Endothelial cell of umbilical vein (primary cell): ENCODE measurements at regions not wholly inside any gene's neighbourhood (a gene's known extent, or its start where the extent isn't known, plus 50 kb on each side); places are given as distances from the start of the nearest gene placed in this dataset.

Experiments used
- BruUV-seq: library from RNA; stranded (reverse); fragments of 400-500 nt; replicated peaks from 2 replicates; lab custom pipeline; 2021; lab: Mats Ljungman, UMichigan
- CTCF ChIA-PET: fragments of 300-600, 350-600 bp; sonication (Branson Sonifier 250); formaldehyde crosslinking; loops from one replicate; lab custom pipeline; 2021; ENCODE audit warnings: antibody characterized with exemption, inconsistent platforms; lab: Charles Lee
- POLR2A ChIA-PET: fragments of 300-600, 350-600 bp; sonication (Branson Sonifier 250); formaldehyde crosslinking; loops from one replicate; lab custom pipeline; 2021; ENCODE audit warnings: antibody characterized with exemption, inconsistent platforms; lab: Charles Lee
- DNase-seq: peaks from one replicate; pipeline ENCODE4 v3.0.0-alpha.2; 2011; ENCODE audit warnings: low read depth, low spot score
- FAIRE-seq: peaks from 2 replicates; lab custom pipeline; 2011; peaks lifted over from hg19 to GRCh38; lab: Jason Lieb, UNC
- H2AFZ ChIP-seq: 2 replicates; pipeline ENCODE4 v1.6.0; 2012; ENCODE audit warnings: low read depth, low read length, control low read depth, inconsistent platforms
- H3K27ac ChIP-seq: 2 replicates; pipeline ENCODE4 v1.5.1; 2011; ENCODE audit warnings: low read depth, mild to moderate bottlenecking, control low read depth, low read length, moderate library complexity; ENCODE audit not compliant: insufficient read depth
- H3K27me3 ChIP-seq, 2 experiments: 2 replicates each; pipeline versions ENCODE4 v1.6.0 to v1.6.1; 2011; ENCODE audit warnings: low read length in 2 of 2, mixed read lengths in 1 of 2; ENCODE audit not compliant: control insufficient read depth in 2 of 2, insufficient read depth in 2 of 2
- H3K36me3 ChIP-seq, 2 experiments: 2 replicates in 1 of 2; 3 replicates in 1 of 2; pipeline ENCODE4 v1.5.1; 2011; ENCODE audit warnings: low read length in 2 of 2, mild to moderate bottlenecking in 1 of 2, moderate library complexity in 1 of 2; ENCODE audit not compliant: control insufficient read depth in 2 of 2, insufficient read depth in 2 of 2; ENCODE audit errors: extremely low read depth in 1 of 2
- H3K4me1 ChIP-seq: 3 replicates; pipeline ENCODE4 v1.5.1; 2011; ENCODE audit warnings: mild to moderate bottlenecking, low read length; ENCODE audit not compliant: control insufficient read depth, insufficient read depth; ENCODE audit errors: extremely low read depth
- H3K4me2 ChIP-seq: 2 replicates; pipeline ENCODE4 v1.6.1; 2011; ENCODE audit warnings: low read length, control low read depth, mixed read lengths; ENCODE audit not compliant: insufficient read depth
- H3K4me3 ChIP-seq, 3 experiments: fragments of 200-600 bp in 1 of 3; sonication (generic), shearing (Covaris generic) in 1 of 3; replicated peaks in 1 of 3; 2 replicates each; pipeline ENCODE4 v1.5.1; 2011 to 2016; ENCODE audit warnings: control low read depth in 3 of 3, low read length in 3 of 3, mild to moderate bottlenecking in 2 of 3, inconsistent platforms in 1 of 3, low read depth in 1 of 3, moderate library complexity in 1 of 3; ENCODE audit not compliant: insufficient read depth in 1 of 3
- H3K79me2 ChIP-seq: 2 replicates; pipeline ENCODE4 v1.6.0; 2012; ENCODE audit warnings: low read length, inconsistent platforms; ENCODE audit not compliant: control insufficient read depth, insufficient read depth
- H3K9ac ChIP-seq: replicated peaks from 2 replicates; pipeline ENCODE3; 2011; ENCODE audit warnings: low read length, control low read depth; ENCODE audit not compliant: insufficient read depth; ENCODE audit errors: extremely low read depth
- H3K9me1 ChIP-seq: replicated peaks from 3 replicates; pipeline ENCODE4 v1.6.0; 2011; ENCODE audit warnings: mild to moderate bottlenecking, low read length; ENCODE audit not compliant: control insufficient read depth, insufficient read depth; ENCODE audit errors: extremely low read depth
- H3K9me3 ChIP-seq: replicated peaks from 2 replicates; pipeline ENCODE4 v1.5.1; 2012; ENCODE audit warnings: low read length, inconsistent platforms; ENCODE audit not compliant: control insufficient read depth, insufficient read depth
- H4K20me1 ChIP-seq: replicated peaks from 2 replicates; pipeline ENCODE3; 2011; ENCODE audit warnings: mild to moderate bottlenecking, low read length; ENCODE audit not compliant: control insufficient read depth, insufficient read depth; ENCODE audit errors: extremely low read depth
- EZH2 ChIP-seq: IDR thresholded peaks from 2 replicates; pipeline ENCODE4 v1.6.1; 2012; ENCODE audit warnings: borderline replicate concordance, low read depth, mild to moderate bottlenecking, moderate library complexity, low read length, inconsistent platforms; ENCODE audit not compliant: severe bottlenecking
- FOS ChIP-seq: IDR thresholded peaks from 2 replicates; pipeline ENCODE4 v1.6.1; 2011; ENCODE audit warnings: mild to moderate bottlenecking, low read length, moderate library complexity, borderline replicate concordance; ENCODE audit not compliant: insufficient read depth
- GATA2 ChIP-seq: IDR thresholded peaks from 2 replicates; pipeline ENCODE4 v1.7.0; 2011; ENCODE audit warnings: low read depth, mild to moderate bottlenecking, moderate library complexity, mixed read lengths, low read length; ENCODE audit not compliant: insufficient read length, insufficient read depth
- JUN ChIP-seq: IDR thresholded peaks from 2 replicates; pipeline ENCODE4 v1.6.1; 2011; ENCODE audit warnings: borderline replicate concordance, low read depth; ENCODE audit not compliant: insufficient read length, insufficient read depth
- MYC ChIP-seq: IDR thresholded peaks from one replicate; pipeline ENCODE4 v1.6.1; 2011; ENCODE audit warnings: mild to moderate bottlenecking, low read depth, low read length
- POLR2A ChIP-seq: IDR thresholded peaks from 2 replicates; pipeline ENCODE4 v1.6.1; 2012; ENCODE audit warnings: low read depth, mild to moderate bottlenecking, control low read depth, low read length
- POLR2AphosphoS5 ChIP-seq: IDR thresholded peaks from 2 replicates; pipeline ENCODE4 v1.6.1; 2012; ENCODE audit warnings: low read depth, mild to moderate bottlenecking, control low read depth, low read length, moderate library complexity; ENCODE audit not compliant: insufficient read depth
- dilution Hi-C: fragments of 300-500 bp; cut with MboI; formaldehyde crosslinking; loops from one replicate; pipeline ENCODE4 v1.15.0; 2019; ENCODE audit warnings: low sequenced_read_pairs; ENCODE audit not compliant: extremely low pct_ligation_motif_present
- intact Hi-C: fragments of 100-400 bp; cut with micrococcal nuclease; formaldehyde crosslinking; loops from one replicate; pipeline ENCODE4 v1.10.0; 2022
- TF ChIP-seq, protein P1 (sequence below), 2 donors: IDR thresholded peaks; 1 replicate in 1 of 2; 2 replicates in 1 of 2; pipeline ENCODE4 v1.5.1; 2011; ENCODE audit warnings: low read length in 2 of 2, mild to moderate bottlenecking in 2 of 2, moderate library complexity in 2 of 2, control low read depth in 1 of 2, inconsistent platforms in 1 of 2, low read depth in 1 of 2; ENCODE audit not compliant: insufficient read depth in 1 of 2; ENCODE audit errors: extremely low read depth in 1 of 2
- TF ChIP-seq, protein P2 (sequence below): IDR thresholded peaks from 2 replicates; pipeline ENCODE4 v1.6.1; 2011; ENCODE audit not compliant: insufficient read depth, insufficient read length

DNA sequence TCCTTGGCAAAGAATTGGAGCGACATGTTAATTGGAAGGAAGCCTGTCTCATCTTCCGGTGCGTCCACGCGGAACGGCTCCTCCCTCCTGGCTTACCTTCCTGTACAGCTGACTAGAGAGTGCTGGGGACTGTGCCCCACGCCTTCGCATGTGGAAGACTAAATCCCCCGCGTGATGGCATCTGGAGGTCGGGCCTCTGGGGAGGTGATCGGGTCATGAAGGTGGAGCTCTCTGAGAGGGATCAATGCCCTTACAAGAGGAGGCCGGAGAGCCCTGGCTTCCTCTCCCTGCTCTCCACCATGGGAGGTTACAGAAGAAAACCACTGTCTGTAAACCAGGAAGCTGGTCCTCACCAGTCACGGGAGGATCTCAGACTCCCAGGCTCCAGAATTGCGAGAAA is 104.1 kb upstream of the OTOS start:
- TF ChIP-seq EZH2 (no peak), POLR2AphosphoS5 (no peak), GATA2 (no peak), FOS (no peak), POLR2A (no peak), JUN (no peak), MYC (no peak)
- TF ChIP-seq, protein P1, sequence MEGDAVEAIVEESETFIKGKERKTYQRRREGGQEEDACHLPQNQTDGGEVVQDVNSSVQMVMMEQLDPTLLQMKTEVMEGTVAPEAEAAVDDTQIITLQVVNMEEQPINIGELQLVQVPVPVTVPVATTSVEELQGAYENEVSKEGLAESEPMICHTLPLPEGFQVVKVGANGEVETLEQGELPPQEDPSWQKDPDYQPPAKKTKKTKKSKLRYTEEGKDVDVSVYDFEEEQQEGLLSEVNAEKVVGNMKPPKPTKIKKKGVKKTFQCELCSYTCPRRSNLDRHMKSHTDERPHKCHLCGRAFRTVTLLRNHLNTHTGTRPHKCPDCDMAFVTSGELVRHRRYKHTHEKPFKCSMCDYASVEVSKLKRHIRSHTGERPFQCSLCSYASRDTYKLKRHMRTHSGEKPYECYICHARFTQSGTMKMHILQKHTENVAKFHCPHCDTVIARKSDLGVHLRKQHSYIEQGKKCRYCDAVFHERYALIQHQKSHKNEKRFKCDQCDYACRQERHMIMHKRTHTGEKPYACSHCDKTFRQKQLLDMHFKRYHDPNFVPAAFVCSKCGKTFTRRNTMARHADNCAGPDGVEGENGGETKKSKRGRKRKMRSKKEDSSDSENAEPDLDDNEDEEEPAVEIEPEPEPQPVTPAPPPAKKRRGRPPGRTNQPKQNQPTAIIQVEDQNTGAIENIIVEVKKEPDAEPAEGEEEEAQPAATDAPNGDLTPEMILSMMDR (IDR thresholded peaks at IDR 0.05; ENCODE audit: extremely low read depth in 1 of 2, insufficient read depth in 1 of 2, low read depth in 1 of 2, low read length in 2 of 2): no peak
- TF ChIP-seq, protein P2, sequence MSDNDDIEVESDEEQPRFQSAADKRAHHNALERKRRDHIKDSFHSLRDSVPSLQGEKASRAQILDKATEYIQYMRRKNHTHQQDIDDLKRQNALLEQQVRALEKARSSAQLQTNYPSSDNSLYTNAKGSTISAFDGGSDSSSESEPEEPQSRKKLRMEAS: no peak
- FAIRE-seq (no peak), DNase-seq (no peak)
- H3K9ac ChIP-seq: no peak overlapping the region
- no peaks in the 10 kb centered on the region for H3K79me2 ChIP-seq
- H3K4me3 ChIP-seq: no peak overlapping the region
- no peaks in the 10 kb centered on the region for H3K4me1 ChIP-seq
- no TSS peak for BruUV-seq
- ChIA-PET POLR2A (no interaction called here), CTCF (interaction anchor here (0.6 kb wide), 1 partner anchor 1730 kb away, joined by 3 read pairs; no protein-coding TSS in a partner anchor)
- dilution Hi-C loops (no loop called here), intact Hi-C loops (no loop called here)
- no peak overlapping the region for H3K27ac ChIP-seq
- H3K27me3 ChIP-seq: peaks cover 0 to 4% of the 10 kb centered on the region in 2 experiments
- no peak overlapping the region for H3K4me2 ChIP-seq
- H2AFZ ChIP-seq: no peak overlapping the region
- H4K20me1 ChIP-seq: no peaks in the 10 kb centered on the region
- H3K9me3 ChIP-seq: no peaks in the 10 kb centered on the region
- no peaks in the 10 kb centered on the region for H3K36me3 ChIP-seq
- H3K9me1 ChIP-seq: no peaks in the 10 kb centered on the region
